ENCODE measurements at regions not wholly inside any gene's neighbourhood (a gene's known extent, or its start where the extent isn't known, plus 50 kb on each side); places are given as distances from the start of the nearest gene placed in this dataset.

DNA sequence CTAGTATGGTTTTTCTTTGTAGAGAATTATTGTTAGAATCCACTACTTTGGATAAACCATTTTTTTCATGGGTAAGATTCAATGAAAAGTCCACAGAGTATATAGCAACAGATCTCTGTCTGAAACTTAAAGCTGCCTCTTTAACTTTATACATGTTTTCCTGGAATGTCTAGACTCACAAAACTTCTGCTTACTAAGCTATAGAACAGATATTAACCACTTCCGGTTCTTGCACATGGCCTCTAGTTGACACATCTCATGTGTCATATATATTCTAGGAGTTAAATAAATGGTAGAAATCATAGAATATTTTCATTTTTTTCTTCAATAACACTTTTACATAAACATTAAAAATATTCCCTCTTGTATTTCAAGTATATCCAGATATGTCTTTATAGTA lies 1693.9 kb downstream of the SI start:
- BruUV-seq (replicated peaks): no TSS peak
- Histone ChIP-seq H3K9me3 (replicated peaks; ENCODE audit: control insufficient read depth, insufficient read depth, low read length) (no peaks in the 10 kb centered on the region), H3K79me2 (ENCODE audit: control insufficient read depth, insufficient read depth, low read length) (no peaks in the 10 kb centered on the region), H3K27me3 (ENCODE audit: control insufficient read depth in 2 of 2, insufficient read depth in 2 of 2, low read length in 2 of 2) (no peaks in the 10 kb centered on the region), H3K27ac (ENCODE audit: insufficient read depth, low read depth, low read length) (no peak overlapping the region), H4K20me1 (replicated peaks; ENCODE audit: control insufficient read depth, extremely low read depth, insufficient read depth, low read length) (no peaks in the 10 kb centered on the region), H3K9ac (replicated peaks; ENCODE audit: extremely low read depth, insufficient read depth, low read length) (no peak overlapping the region), H3K9me1 (replicated peaks; ENCODE audit: control insufficient read depth, extremely low read depth, insufficient read depth, low read length) (no peaks in the 10 kb centered on the region), H2AFZ (ENCODE audit: low read depth, low read length) (no peak overlapping the region), H3K4me3 (replicated peaks in 1 of 3; ENCODE audit: insufficient read depth in 1 of 3, low read depth in 1 of 3, low read length in 3 of 3) (no peak overlapping the region), H3K4me1 (ENCODE audit: control insufficient read depth, extremely low read depth, insufficient read depth, low read length) (no peaks in the 10 kb centered on the region), H3K36me3 (ENCODE audit: control insufficient read depth in 2 of 2, extremely low read depth in 1 of 2, insufficient read depth in 2 of 2, low read length in 2 of 2) (no peaks in the 10 kb centered on the region), H3K4me2 (ENCODE audit: insufficient read depth, low read length) (no peak overlapping the region)
- FAIRE-seq (no peak), DNase-seq (ENCODE audit: low read depth, low spot score) (no peak)
- no peak for TF ChIP-seq MYC (IDR thresholded peaks at IDR 0.05; ENCODE audit: low read depth, low read length)
- TF ChIP-seq, protein P1, sequence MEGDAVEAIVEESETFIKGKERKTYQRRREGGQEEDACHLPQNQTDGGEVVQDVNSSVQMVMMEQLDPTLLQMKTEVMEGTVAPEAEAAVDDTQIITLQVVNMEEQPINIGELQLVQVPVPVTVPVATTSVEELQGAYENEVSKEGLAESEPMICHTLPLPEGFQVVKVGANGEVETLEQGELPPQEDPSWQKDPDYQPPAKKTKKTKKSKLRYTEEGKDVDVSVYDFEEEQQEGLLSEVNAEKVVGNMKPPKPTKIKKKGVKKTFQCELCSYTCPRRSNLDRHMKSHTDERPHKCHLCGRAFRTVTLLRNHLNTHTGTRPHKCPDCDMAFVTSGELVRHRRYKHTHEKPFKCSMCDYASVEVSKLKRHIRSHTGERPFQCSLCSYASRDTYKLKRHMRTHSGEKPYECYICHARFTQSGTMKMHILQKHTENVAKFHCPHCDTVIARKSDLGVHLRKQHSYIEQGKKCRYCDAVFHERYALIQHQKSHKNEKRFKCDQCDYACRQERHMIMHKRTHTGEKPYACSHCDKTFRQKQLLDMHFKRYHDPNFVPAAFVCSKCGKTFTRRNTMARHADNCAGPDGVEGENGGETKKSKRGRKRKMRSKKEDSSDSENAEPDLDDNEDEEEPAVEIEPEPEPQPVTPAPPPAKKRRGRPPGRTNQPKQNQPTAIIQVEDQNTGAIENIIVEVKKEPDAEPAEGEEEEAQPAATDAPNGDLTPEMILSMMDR (IDR thresholded peaks at IDR 0.05; ENCODE audit: extremely low read depth in 1 of 2, insufficient read depth in 1 of 2, low read depth in 1 of 2, low read length in 2 of 2): no peak
- TF ChIP-seq POLR2AphosphoS5 (IDR thresholded peaks at IDR 0.05; ENCODE audit: insufficient read depth, low read depth, low read length): no peak
- TF ChIP-seq FOS (IDR thresholded peaks at IDR 0.05; ENCODE audit: borderline replicate concordance, insufficient read depth, low read length): no peak
- no peak for TF ChIP-seq EZH2 (IDR thresholded peaks at IDR 0.05; ENCODE audit: borderline replicate concordance, low read depth, low read length, severe bottlenecking)
- no peak for TF ChIP-seq POLR2A (IDR thresholded peaks at IDR 0.05; ENCODE audit: low read depth, low read length)
- TF ChIP-seq, protein P2, sequence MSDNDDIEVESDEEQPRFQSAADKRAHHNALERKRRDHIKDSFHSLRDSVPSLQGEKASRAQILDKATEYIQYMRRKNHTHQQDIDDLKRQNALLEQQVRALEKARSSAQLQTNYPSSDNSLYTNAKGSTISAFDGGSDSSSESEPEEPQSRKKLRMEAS (IDR thresholded peaks at IDR 0.05; ENCODE audit: insufficient read depth, insufficient read length): no peak
- no peak for TF ChIP-seq GATA2 (IDR thresholded peaks at IDR 0.05; ENCODE audit: insufficient read depth, insufficient read length, low read depth, low read length)
- TF ChIP-seq JUN (IDR thresholded peaks at IDR 0.05; ENCODE audit: borderline replicate concordance, insufficient read depth, insufficient read length, low read depth): no peak
- CTCF ChIA-PET: no interaction called here
- POLR2A ChIA-PET: no interaction called here
- dilution Hi-C loops (cut with MboI; ENCODE audit: extremely low pct_ligation_motif_present, low sequenced_read_pairs) (no loop called here), intact Hi-C loops (cut with micrococcal nuclease) (no loop called here)

Data from endothelial cell of umbilical vein (primary cell).